Upper lobe of left lung (tissue), 4 donors: ENCODE measurements at regions not wholly inside any gene's neighbourhood (a gene's known extent, or its start where the extent isn't known, plus 50 kb on each side); places are given as distances from the start of the nearest gene placed in this dataset.

Experiments used
- CTCF ChIP-seq, 6 experiments: fragments of 450-650 bp in 4 of 6; fragments of 200-600 bp in 2 of 6; sonication (generic) in 2 of 6; IDR thresholded peaks; one replicate each; pipeline ENCODE4 v1.5.1; 2016 to 2019; ENCODE audit warnings: antibody characterized with exemption in 6 of 6
- POLR2A ChIP-seq, 4 donors: fragments of 450-650 bp; IDR thresholded peaks; one replicate each; pipeline ENCODE4 v1.5.1; 2016 to 2017; ENCODE audit warnings: antibody characterized with exemption in 4 of 4, mild to moderate bottlenecking in 2 of 4
- POLR2AphosphoS5 ChIP-seq, 2 donors: sonication (generic); formaldehyde crosslinking; IDR thresholded peaks; one replicate each; pipeline ENCODE4 v1.5.1; 2017; ENCODE audit warnings: antibody characterized with exemption in 2 of 2

- TF ChIP-seq CTCF (IDR thresholded peaks at IDR 0.05) (no peak), POLR2A (IDR thresholded peaks at IDR 0.05) (no peak), POLR2AphosphoS5 (IDR thresholded peaks at IDR 0.05) (no peak)
Measured at GRCh38 chr6:101322921-101323320, 70.6 kb upstream of the GRIK2 start.
